ENCODE measurements at regions not wholly inside any gene's neighbourhood (a gene's known extent, or its start where the extent isn't known, plus 50 kb on each side); places are given as distances from the start of the nearest gene placed in this dataset.

DNA sequence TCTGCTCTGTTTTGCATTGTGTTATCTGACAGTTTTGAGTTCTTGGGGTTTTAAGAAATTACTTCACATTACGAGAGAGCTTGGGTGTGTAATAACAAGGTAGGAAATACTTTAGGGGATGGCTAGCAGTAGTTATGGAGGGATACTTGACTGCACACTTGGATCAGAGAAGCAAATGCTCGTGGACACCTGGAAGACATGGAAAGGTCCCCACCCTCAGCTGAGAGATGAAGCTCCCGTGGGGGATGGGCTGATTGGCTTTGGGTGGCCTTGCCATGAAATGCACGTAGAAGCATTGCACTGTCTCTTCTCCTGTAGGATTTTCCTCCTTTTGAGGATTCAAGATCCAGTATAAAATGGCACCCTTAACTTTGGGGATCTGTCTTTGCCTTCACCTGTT is 61.5 kb upstream of the UNC93A start:
- Histone ChIP-seq H3K4me1 (replicated peaks in 1 of 4; ENCODE audit: control insufficient read depth in 3 of 4, insufficient read depth in 4 of 4, low read length in 3 of 4) (peaks cover 9 to 28% (median 23%) of the 10 kb centered on the region in 4 experiments), H3K27ac (ENCODE audit: low read depth, low read length) (no peak overlapping the region), H3K4me2 (ENCODE audit: insufficient read depth in 1 of 2, low read depth in 2 of 2, low read length in 2 of 2) (peak overlapping the region; percentile 67 to 97), H3K36me3 (ENCODE audit: control insufficient read depth in 2 of 4, insufficient read depth in 4 of 4, low read length in 3 of 4) (peaks cover 0 to 25% (median 10%) of the 10 kb centered on the region in 4 experiments; a peak in 4 of 8 replicates), H4K20me1 (replicated peaks in 1 of 2; ENCODE audit: control insufficient read depth in 1 of 2, insufficient read depth in 2 of 2, low read length in 2 of 2) (peaks cover 6% of the 10 kb centered on the region in 2 experiments), H3K79me2 (ENCODE audit: control insufficient read depth in 1 of 2, insufficient read depth in 2 of 2, low read length in 2 of 2) (peaks cover 20 to 83% of the 10 kb centered on the region in 2 experiments), H3K56ac (replicated peaks; ENCODE audit: insufficient read length, low read depth, low read length) (no peak overlapping the region), H2BK5ac (ENCODE audit: low read depth, low read length) (peak overlapping the region; percentile 86; the same call in 1 of the 2 replicates), H2BK12ac (ENCODE audit: low read depth, low read length) (no peak overlapping the region), H3K18ac (ENCODE audit: extremely low read depth, low read length) (peak overlapping the region; percentile 90), H2BK15ac (ENCODE audit: low read length) (no peak overlapping the region; the same call in 1 of the 2 replicates), H2AK5ac (ENCODE audit: low read depth, low read length) (peak overlapping the region; percentile 76; the same call in 1 of the 2 replicates), H4K5ac (ENCODE audit: insufficient read length, low read depth, low read length) (peak overlapping the region; percentile 47), H2BK20ac (ENCODE audit: low read length) (0 out of 2 replicates have a peak overlapping the region, but pooled peaks have one; percentile 25), H3K23me2 (ENCODE audit: low read depth, low read length) (peaks cover 5% of the 10 kb centered on the region), H4K91ac (replicated peaks; ENCODE audit: insufficient read length, low read length) (peak overlapping the region; percentile 0), H3K9ac (replicated peaks in 1 of 4; ENCODE audit: extremely low read depth in 1 of 4, low read depth in 3 of 4, low read length in 3 of 4) (peak overlapping the region in 3 of 4 experiments; percentile 17 to 70 (median 54); a peak in 3 of 7 replicates), H4K8ac (ENCODE audit: extremely low read depth, insufficient read depth, low read length) (no peak overlapping the region), H3K23ac (ENCODE audit: insufficient read length) (no peak overlapping the region), H3K79me1 (ENCODE audit: low read depth, low read length) (no peaks in the 10 kb centered on the region; the same call in 1 of the 2 replicates), H3K9me3 (ENCODE audit: insufficient read depth in 2 of 2, low read depth in 1 of 2, low read length in 1 of 2) (no peaks in the 10 kb centered on the region), H3K4me3 (ENCODE audit: extremely low read depth in 1 of 4, insufficient read depth in 2 of 4, low read depth in 3 of 4, low read length in 4 of 4) (peak overlapping the region; percentile 67 to 90 (median 75)), H3K4ac (replicated peaks; ENCODE audit: insufficient read length, low read depth, low read length) (no peak overlapping the region), H2BK120ac (replicated peaks; ENCODE audit: low read depth, low read length) (no peak overlapping the region), H2AFZ (ENCODE audit: low read length) (no peak overlapping the region), H3K14ac (ENCODE audit: insufficient read length) (no peak overlapping the region), H3K27me3 (replicated peaks in 1 of 4; ENCODE audit: control insufficient read depth in 3 of 4, extremely low read depth in 1 of 4, insufficient read depth in 3 of 4, low read length in 3 of 4) (no peaks in the 10 kb centered on the region)
- 4% methylated on average over 4 of the region's 4 CpGs; no CpG with 5 or more reads in 1 of the 2 experiments for WGBS, 2 experiments (ENCODE audit: extremely low coverage in 1 of 2, insufficient coverage in 1 of 2, insufficient read length in 1 of 2, insufficient replicate concordance in 2 of 2, low coverage in 1 of 2, low lambda C conversion rate in 2 of 2, missing lambda C conversion rate in 1 of 2)
- no peak for FAIRE-seq
- ChIA-PET POLR2A (ENCODE audit: partially characterized antibody) (interaction anchor here (1.1 to 2.6 kb wide), 6 partner anchors 9 to 17 kb away, joined by 3 to 19 read pairs (median 4); no protein-coding TSS in a partner anchor), CTCF (ENCODE audit: partially characterized antibody) (interaction anchor here (1.0 to 6.2 kb wide), 6 partner anchors 9 to 63 kb away, joined by 5 to 28 read pairs (median 6); no protein-coding TSS in a partner anchor)
- TF ChIP-seq SIN3A (conservative IDR thresholded peaks at IDR 0.05 in 1 of 2, IDR thresholded peaks at IDR 0.05 in 1 of 2; ENCODE audit: low read depth in 1 of 2, low read length in 2 of 2) (peak; percentile 44 to 64; a peak in 2 of 4 replicates), TEAD4 (IDR thresholded peaks at IDR 0.05; ENCODE audit: low read depth, low read length) (no peak)
- DNase-seq (ENCODE audit: low read depth in 1 of 2, low spot score in 2 of 2), result peak in 1 of 2 experiments; percentile 43

Measured in H1 (cell line).